ENCODE measurements at regions not wholly inside any gene's neighbourhood (a gene's known extent, or its start where the extent isn't known, plus 50 kb on each side); places are given as distances from the start of the nearest gene placed in this dataset.

GRCh38 chr3:76021376-76021775 is 236.0 kb upstream of the ZNF717 start:
- intact Hi-C loops (cut with DNase I; ENCODE audit: low total_unique reads): no loop called here
- Histone ChIP-seq H3K4me1 (no peaks in the 10 kb centered on the region), H3K4me3 (no peak overlapping the region), H3K27ac (no peak overlapping the region), H3K27me3 (no peaks in the 10 kb centered on the region), H3K9me3 (no peaks in the 10 kb centered on the region), H3K36me3 (ENCODE audit: low read depth, missing control alignments) (no peaks in the 10 kb centered on the region)
- WGBS, 2 donors: 93% methylated on average over 4 of the region's 4 CpGs
- no peak for TF ChIP-seq POLR2A (IDR thresholded peaks at IDR 0.05)
- TF ChIP-seq, protein P1, sequence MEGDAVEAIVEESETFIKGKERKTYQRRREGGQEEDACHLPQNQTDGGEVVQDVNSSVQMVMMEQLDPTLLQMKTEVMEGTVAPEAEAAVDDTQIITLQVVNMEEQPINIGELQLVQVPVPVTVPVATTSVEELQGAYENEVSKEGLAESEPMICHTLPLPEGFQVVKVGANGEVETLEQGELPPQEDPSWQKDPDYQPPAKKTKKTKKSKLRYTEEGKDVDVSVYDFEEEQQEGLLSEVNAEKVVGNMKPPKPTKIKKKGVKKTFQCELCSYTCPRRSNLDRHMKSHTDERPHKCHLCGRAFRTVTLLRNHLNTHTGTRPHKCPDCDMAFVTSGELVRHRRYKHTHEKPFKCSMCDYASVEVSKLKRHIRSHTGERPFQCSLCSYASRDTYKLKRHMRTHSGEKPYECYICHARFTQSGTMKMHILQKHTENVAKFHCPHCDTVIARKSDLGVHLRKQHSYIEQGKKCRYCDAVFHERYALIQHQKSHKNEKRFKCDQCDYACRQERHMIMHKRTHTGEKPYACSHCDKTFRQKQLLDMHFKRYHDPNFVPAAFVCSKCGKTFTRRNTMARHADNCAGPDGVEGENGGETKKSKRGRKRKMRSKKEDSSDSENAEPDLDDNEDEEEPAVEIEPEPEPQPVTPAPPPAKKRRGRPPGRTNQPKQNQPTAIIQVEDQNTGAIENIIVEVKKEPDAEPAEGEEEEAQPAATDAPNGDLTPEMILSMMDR (IDR thresholded peaks at IDR 0.05): no peak
- DNase-seq: no peak

DNA sequence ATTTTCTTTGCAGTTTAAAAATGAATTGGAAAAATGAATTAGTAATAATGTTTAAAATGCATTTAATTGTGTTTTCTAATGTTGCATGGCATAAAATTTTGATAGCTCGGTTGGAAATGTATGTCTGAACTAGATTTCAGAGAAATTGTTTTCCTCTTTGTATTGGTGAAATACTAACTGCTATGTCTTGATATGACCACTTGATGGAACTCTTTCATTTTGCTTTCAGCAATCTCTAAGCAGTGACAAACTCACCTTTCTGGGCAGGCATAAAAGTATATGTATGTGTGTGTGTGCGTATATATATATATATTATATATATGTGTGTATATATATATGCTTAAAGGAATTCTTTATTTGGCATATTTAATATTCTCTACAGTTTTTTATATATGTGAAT is 239.3 kb upstream of the ZNF717 start:
- H3K9me3 ChIP-seq: no peaks in the 10 kb centered on the region
- intact Hi-C loops (cut with DNase I; ENCODE audit: low total_unique reads): no loop called here
- H3K27ac ChIP-seq: no peak overlapping the region
- no peak overlapping the region for H3K4me3 ChIP-seq
- no peaks in the 10 kb centered on the region for H3K27me3 ChIP-seq
- no peaks in the 10 kb centered on the region for H3K4me1 ChIP-seq
- 53 to 55% methylated on average over 2 of the region's 2 CpGs for WGBS, 2 donors
- H3K36me3 ChIP-seq (ENCODE audit: low read depth, missing control alignments): no peaks in the 10 kb centered on the region
- no peak for DNase-seq
- TF ChIP-seq, protein P1 (IDR thresholded peaks at IDR 0.05): peak in 1 of 3 experiments; percentile 29
- TF ChIP-seq POLR2A (IDR thresholded peaks at IDR 0.05): no peak

DNA sequence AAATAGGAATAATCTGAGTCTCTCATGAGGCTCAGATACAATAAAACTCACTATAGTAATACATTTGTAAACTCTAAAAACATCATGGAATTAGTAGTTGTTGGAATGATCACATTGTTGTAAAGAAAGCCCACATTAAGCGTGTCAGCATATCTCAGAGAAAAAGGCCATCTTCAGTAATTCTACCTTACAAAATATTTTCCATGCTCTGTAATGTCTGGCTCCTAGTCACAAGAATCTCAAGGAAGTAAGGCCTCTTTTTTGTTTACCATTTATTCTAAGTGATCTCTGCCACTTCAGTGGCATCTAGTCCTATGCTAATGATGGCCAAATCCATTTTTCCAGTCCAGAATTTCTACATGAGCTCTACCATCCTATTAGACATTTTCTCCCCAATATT is 240.2 kb upstream of the ZNF717 start:
- Histone ChIP-seq H3K36me3 (ENCODE audit: low read depth, missing control alignments) (no peaks in the 10 kb centered on the region), H3K27me3 (no peaks in the 10 kb centered on the region), H3K4me1 (no peaks in the 10 kb centered on the region), H3K27ac (no peak overlapping the region), H3K9me3 (no peaks in the 10 kb centered on the region), H3K4me3 (no peak overlapping the region)
- DNase-seq: no peak
- intact Hi-C loops (cut with DNase I; ENCODE audit: low total_unique reads): no loop called here
- WGBS, 2 donors: 38 to 90% methylated on average over 1 of the region's 1 CpG
- TF ChIP-seq, protein P1 (IDR thresholded peaks at IDR 0.05): no peak
- TF ChIP-seq POLR2A (IDR thresholded peaks at IDR 0.05): no peak

- Histone ChIP-seq H3K36me3 (ENCODE audit: low read depth, missing control alignments) (no peaks in the 10 kb centered on the region), H3K9me3 (no peaks in the 10 kb centered on the region), H3K4me1 (no peaks in the 10 kb centered on the region), H3K27ac (no peak overlapping the region), H3K27me3 (no peaks in the 10 kb centered on the region), H3K4me3 (no peak overlapping the region)
- DNase-seq: no peak
- intact Hi-C loops (cut with DNase I; ENCODE audit: low total_unique reads): no loop called here
- TF ChIP-seq POLR2A (IDR thresholded peaks at IDR 0.05): no peak
- TF ChIP-seq, protein P1 (IDR thresholded peaks at IDR 0.05): no peak
Observed at GRCh38 chr3:76026379-76026778, 241.0 kb upstream of the ZNF717 start.

DNA sequence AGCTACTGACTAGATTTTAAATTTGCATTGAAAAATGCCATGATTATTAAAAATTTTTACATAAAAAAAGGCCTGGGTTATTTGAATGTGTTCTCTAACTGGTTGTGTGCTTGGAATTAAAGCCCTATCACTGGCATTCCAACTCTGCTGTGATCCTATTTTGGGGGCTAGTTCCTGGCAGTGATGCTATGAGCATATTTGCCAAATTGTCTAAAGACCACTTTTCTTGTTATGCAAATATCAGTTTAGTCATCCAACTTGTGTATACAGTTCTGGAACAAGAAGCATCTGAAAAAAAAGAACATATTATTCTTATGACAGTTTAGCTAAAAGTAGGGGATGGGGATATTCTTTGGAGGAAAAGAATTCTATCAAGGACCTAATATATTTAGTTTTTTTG is 243.4 kb upstream of the ZNF717 start:
- TF ChIP-seq, protein P1 (IDR thresholded peaks at IDR 0.05): no peak
- no peak for TF ChIP-seq POLR2A (IDR thresholded peaks at IDR 0.05)
- no peaks in the 10 kb centered on the region for H3K4me1 ChIP-seq
- H3K27ac ChIP-seq: no peak overlapping the region
- H3K36me3 ChIP-seq (ENCODE audit: low read depth, missing control alignments): no peaks in the 10 kb centered on the region
- DNase-seq: no peak
- no peaks in the 10 kb centered on the region for H3K27me3 ChIP-seq
- no peaks in the 10 kb centered on the region for H3K9me3 ChIP-seq
- intact Hi-C loops (cut with DNase I; ENCODE audit: low total_unique reads): no loop called here
- no peak overlapping the region for H3K4me3 ChIP-seq

Measured in testis (tissue), 2 donors.